ENCODE measurements at regions not wholly inside any gene's neighbourhood (a gene's known extent, or its start where the extent isn't known, plus 50 kb on each side); places are given as distances from the start of the nearest gene placed in this dataset.

GRCh38 chr10:6894405-6894804, 314.3 kb upstream of the PRKCQ start:
- DNase-seq (ENCODE audit: extremely low read depth in 1 of 4, low spot score in 3 of 4) (no peak), ATAC-seq (peak; percentile 45; the same call in 1 of the 3 replicates), FAIRE-seq (peak; percentile 35)
- no peaks in the 10 kb centered on the region for H4K20me1 ChIP-seq (replicated peaks; ENCODE audit: control insufficient read depth, insufficient read depth, low read length)
- H3K36me3 ChIP-seq (ENCODE audit: control insufficient read depth, insufficient read depth, low read length), result no peaks in the 10 kb centered on the region
- no peak overlapping the region for H3K9ac ChIP-seq (ENCODE audit: insufficient read depth in 1 of 2, low read depth in 2 of 2, low read length in 2 of 2)
- no peak overlapping the region for H3K4me3 ChIP-seq
- H3K9me1 ChIP-seq (ENCODE audit: control insufficient read depth, insufficient read depth, low read length), result no peaks in the 10 kb centered on the region
- intact Hi-C loops (cut with micrococcal nuclease) (no loop called here), in situ Hi-C loops (cut with MboI) (no loop called here)
- H3K4me1 ChIP-seq (replicated peaks in 1 of 2; ENCODE audit: control insufficient read depth in 2 of 2, insufficient read depth in 2 of 2, low read length in 2 of 2), result no peaks in the 10 kb centered on the region; a peak in 1 of 5 replicates
- H3K79me2 ChIP-seq (ENCODE audit: control insufficient read depth, insufficient read depth, low read length), result no peaks in the 10 kb centered on the region
- peaks cover 0 to 14% of the 10 kb centered on the region in 2 experiments; a peak in 4 of 5 replicates for H3K27me3 ChIP-seq (ENCODE audit: control insufficient read depth in 2 of 2, insufficient read depth in 2 of 2, low read length in 2 of 2)
- ChIA-PET POLR2A (interaction anchor here (0.6 to 0.7 kb wide), 2 partner anchors 9 to 16 kb away, joined by 3 to 4 read pairs; no protein-coding TSS in a partner anchor), CTCF (ENCODE audit: low intra/inter-chr PET ratio) (no interaction called here)
- no peaks in the 10 kb centered on the region for H3K9me3 ChIP-seq (replicated peaks; ENCODE audit: control insufficient read depth, insufficient read depth, low read depth, low read length)
- no peak overlapping the region for H2AFZ ChIP-seq (ENCODE audit: low read depth, low read length)
- 33% methylated on average over 2 of the region's 2 CpGs for WGBS (ENCODE audit: insufficient coverage, low coverage, missing lambda C conversion rate)
- BruUV-seq (replicated peaks), result no TSS peak
- H3K27ac ChIP-seq (ENCODE audit: extremely low read depth, low read depth, low read length), result no peak overlapping the region
- no peak overlapping the region for H3K4me2 ChIP-seq (ENCODE audit: insufficient read depth, low read length)
- TF ChIP-seq ILF3 (IDR thresholded peaks at IDR 0.05; ENCODE audit: borderline replicate concordance) (no peak), ZC3H11A (IDR thresholded peaks at IDR 0.05; ENCODE audit: low read depth, low read length) (no peak), RUNX1 (IDR thresholded peaks at IDR 0.05; ENCODE audit: low read depth) (no peak), SRSF3 (IDR thresholded peaks at IDR 0.05; ENCODE audit: insufficient read depth, low read length) (no peak), ZNF561 (CRISPR knock-in tag; conservative IDR thresholded peaks at IDR 0.05) (no peak), PTBP1 (IDR thresholded peaks at IDR 0.05; ENCODE audit: low read depth, low read length) (peak; percentile 89), MCM3 (IDR thresholded peaks at IDR 0.05) (no peak), MEIS2 (IDR thresholded peaks at IDR 0.05; ENCODE audit: partially characterized antibody) (no peak), E2F5 (CRISPR knock-in tag; IDR thresholded peaks at IDR 0.05) (no peak), TAL1 (IDR thresholded peaks at IDR 0.05) (no peak), TARDBP (IDR thresholded peaks at IDR 0.05) (no peak), RBM25 (IDR thresholded peaks at IDR 0.05; ENCODE audit: low read depth, low read length, severe bottlenecking) (peak; percentile 21), NFATC3 (IDR thresholded peaks at IDR 0.05) (no peak), BRD4 (IDR thresholded peaks at IDR 0.05) (no peak), ZNF696 (CRISPR knock-in tag; conservative IDR thresholded peaks at IDR 0.05) (no peak), RFX7 (CRISPR knock-in tag; IDR thresholded peaks at IDR 0.05) (no peak), ELF2 (CRISPR knock-in tag; IDR thresholded peaks at IDR 0.05) (no peak), ZNF766 (CRISPR knock-in tag; conservative IDR thresholded peaks at IDR 0.05) (no peak), ZNF586 (CRISPR knock-in tag; conservative IDR thresholded peaks at IDR 0.05) (no peak), LCOR (CRISPR knock-in tag; IDR thresholded peaks at IDR 0.05) (no peak), POLR3A (IDR thresholded peaks at IDR 0.05; ENCODE audit: borderline replicate concordance, extremely low read depth, insufficient read depth, insufficient read length) (no peak), ZNF398 (CRISPR knock-in tag; IDR thresholded peaks at IDR 0.05) (no peak), POLR2H (tag; IDR thresholded peaks at IDR 0.05; ENCODE audit: low read depth) (no peak), MIER1 (IDR thresholded peaks at IDR 0.05; ENCODE audit: low read depth) (peak; percentile 96), MYNN (IDR thresholded peaks at IDR 0.05) (no peak), MYNN (CRISPR knock-in tag; IDR thresholded peaks at IDR 0.05) (no peak), CREBBP (IDR thresholded peaks at IDR 0.05; ENCODE audit: low read depth, low read length) (no peak)
